HL-60 (cell line): ENCODE measurements at regions not wholly inside any gene's neighbourhood (a gene's known extent, or its start where the extent isn't known, plus 50 kb on each side); places are given as distances from the start of the nearest gene placed in this dataset.

Source experiments
- DNase-seq, 2 experiments: peaks; one replicate each; pipeline ENCODE4 v3.0.0-alpha.2; 2010 to 2020; ENCODE audit warnings: low read depth in 1 of 2, low spot score in 1 of 2
- H3K27ac ChIP-seq: fragments of 250-450 bp; sonication (Bioruptor Pico); replicated peaks from 2 replicates; pipeline ENCODE4 v1.5.1; 2020; ENCODE audit warnings: mild to moderate bottlenecking, moderate library complexity
- H3K27me3 ChIP-seq: fragments of 250-450 bp; sonication (Bioruptor Pico); 2 replicates; pipeline ENCODE4 v1.5.1; 2021; ENCODE audit warnings: mild to moderate bottlenecking, moderate library complexity; ENCODE audit not compliant: insufficient read depth, poor library complexity, severe bottlenecking
- H3K4me3 ChIP-seq: replicated peaks from 2 replicates; pipeline ENCODE4 v1.5.1; 2011; ENCODE audit warnings: mild to moderate bottlenecking, control low read depth, low read length; ENCODE audit not compliant: insufficient read depth
- CTCF ChIP-seq: IDR thresholded peaks from one replicate; pipeline ENCODE4 v1.5.1; 2011; ENCODE audit warnings: low read length, control low read depth, inconsistent platforms; ENCODE audit not compliant: insufficient read depth
- GABPA ChIP-seq: IDR thresholded peaks from 2 replicates; pipeline ENCODE4 v1.6.1; 2012; ENCODE audit warnings: low read depth
- POLR2AphosphoS5 ChIP-seq: IDR thresholded peaks from 2 replicates; pipeline ENCODE4 v1.6.1; 2012; ENCODE audit warnings: low read depth
- REST ChIP-seq: IDR thresholded peaks from 2 replicates; pipeline ENCODE4 v1.6.1; 2012; ENCODE audit warnings: low read depth; ENCODE audit not compliant: insufficient replicate concordance
- SPI1 ChIP-seq: IDR thresholded peaks from 2 replicates; pipeline ENCODE4 v1.6.1; 2012; ENCODE audit warnings: low read depth, mild to moderate bottlenecking, borderline replicate concordance

GRCh38 chr9:16192403-16193017, 639.7 kb downstream of the CCDC171 start:
- Histone ChIP-seq H3K27ac (no peak overlapping the region), H3K4me3 (no peak overlapping the region), H3K27me3 (no peaks in the 10 kb centered on the region)
- TF ChIP-seq CTCF (no peak), GABPA (no peak), REST (no peak), POLR2AphosphoS5 (no peak), SPI1 (no peak)
- no peak for DNase-seq

GRCh38 chr9:16193066-16193465, 640.2 kb downstream of the CCDC171 start:
- no peak for TF ChIP-seq REST
- no peak for TF ChIP-seq CTCF
- TF ChIP-seq GABPA, result no peak
- no peak for TF ChIP-seq POLR2AphosphoS5
- no peak for TF ChIP-seq SPI1
- Histone ChIP-seq H3K4me3 (no peak overlapping the region), H3K27me3 (no peaks in the 10 kb centered on the region), H3K27ac (no peak overlapping the region)
- no peak for DNase-seq

- no peak overlapping the region for H3K4me3 ChIP-seq
- DNase-seq, result no peak
- no peak overlapping the region for H3K27ac ChIP-seq
- no peaks in the 10 kb centered on the region for H3K27me3 ChIP-seq
- TF ChIP-seq CTCF (no peak), SPI1 (no peak), GABPA (no peak), POLR2AphosphoS5 (no peak), REST (no peak)
These were observed 643.4 kb downstream of the CCDC171 start for GRCh38 chr9:16196206-16196605.
